Mammary epithelial cell (primary cell): ENCODE measurements at regions not wholly inside any gene's neighbourhood (a gene's known extent, or its start where the extent isn't known, plus 50 kb on each side); places are given as distances from the start of the nearest gene placed in this dataset.

Source experiments
- CTCF ChIP-seq, 2 donors: IDR thresholded peaks in 1 of 2; conservative IDR thresholded peaks in 1 of 2; 2 replicates each; pipeline ENCODE4 v1.5.1; 2011 to 2012; ENCODE audit warnings: inconsistent platforms in 2 of 2, low read length in 2 of 2, mild to moderate bottlenecking in 2 of 2, control low read depth in 1 of 2, low read depth in 1 of 2; ENCODE audit not compliant: insufficient read depth in 1 of 2; ENCODE audit errors: extremely low read depth in 1 of 2
- EZH2 ChIP-seq: IDR thresholded peaks from 2 replicates; pipeline ENCODE4 v1.6.1; 2012; ENCODE audit warnings: low read length, inconsistent platforms, borderline replicate concordance

- TF ChIP-seq CTCF (conservative IDR thresholded peaks at IDR 0.05 in 1 of 2, IDR thresholded peaks at IDR 0.05 in 1 of 2; ENCODE audit: extremely low read depth in 1 of 2, insufficient read depth in 1 of 2, low read depth in 1 of 2, low read length in 2 of 2) = no peak
- no peak for TF ChIP-seq EZH2
Observed at GRCh38 chr4:135672202-135672601, 1470.6 kb upstream of the PABPC4L start.
